Body of pancreas (tissue), 4 donors: ENCODE measurements at regions not wholly inside any gene's neighbourhood (a gene's known extent, or its start where the extent isn't known, plus 50 kb on each side); places are given as distances from the start of the nearest gene placed in this dataset.

Experiments
- ATAC-seq: fragments of 150-250 bp; one replicate; pipeline ENCODE4 v1.9.1; 2016
- DNase-seq, 4 donors: peaks; one replicate each; pipeline ENCODE4 v3.0.0-alpha.2; 2019
- H3K27ac ChIP-seq, 4 donors: fragments of 200-600 bp; sonication (generic); 1 replicate in 3 of 4; 2 replicates in 1 of 4; pipeline versions ENCODE4 v1.5.1 to v1.6.1; 2016 to 2019; ENCODE audit warnings: mild to moderate bottlenecking in 1 of 4, mixed read lengths in 1 of 4, moderate library complexity in 1 of 4
- H3K27me3 ChIP-seq, 2 donors: fragments of 200-600 bp; sonication (generic); one replicate each; pipeline ENCODE4 v1.6.0; 2016; ENCODE audit warnings: mild to moderate bottlenecking in 1 of 2
- H3K36me3 ChIP-seq, 2 donors: fragments of 200-600 bp; sonication (generic); replicated peaks in 1 of 2; 2 replicates each; pipeline ENCODE4 v1.5.1; 2016; ENCODE audit warnings: low read depth in 2 of 2; ENCODE audit not compliant: insufficient read depth in 1 of 2
- H3K4me1 ChIP-seq: fragments of 200-600 bp; sonication (generic); one replicate; pipeline ENCODE4 v1.6.0; 2016
- H3K4me3 ChIP-seq, 2 donors: fragments of 200-600 bp; sonication (generic); 1 replicate in 1 of 2; 2 replicates in 1 of 2; pipeline ENCODE4 v1.5.1; 2016 to 2019
- H3K9me3 ChIP-seq, 3 donors: fragments of 200-600 bp; sonication (generic); 1 replicate in 2 of 3; 2 replicates in 1 of 3; pipeline ENCODE4 v1.5.1; 2016
- POLR2A ChIP-seq, 3 donors: fragments of 450-650 bp; IDR thresholded peaks; one replicate each; pipeline ENCODE4 v1.6.1; 2016; ENCODE audit warnings: antibody characterized with exemption in 3 of 3, mild to moderate bottlenecking in 2 of 3
- WGBS, 2 donors: methylation state at CpG; one replicate each; pipeline ENCODE4 v1.1.5; 2017; 5-methylcytosine and 5-hydroxymethylcytosine counted together
- intact Hi-C: fragments of 100-400 bp; cut with DNase I; formaldehyde crosslinking; loops from one replicate; pipeline ENCODE4 v1.15.1; 2023
- TF ChIP-seq, protein P1 (sequence below), 7 experiments: fragments of 450-650 bp in 4 of 7; fragments of 200-600 bp in 3 of 7; sonication (generic) in 3 of 7; IDR thresholded peaks; one replicate each; pipeline ENCODE4 v1.5.1; 2016 to 2019; ENCODE audit warnings: antibody characterized with exemption in 7 of 7

DNA sequence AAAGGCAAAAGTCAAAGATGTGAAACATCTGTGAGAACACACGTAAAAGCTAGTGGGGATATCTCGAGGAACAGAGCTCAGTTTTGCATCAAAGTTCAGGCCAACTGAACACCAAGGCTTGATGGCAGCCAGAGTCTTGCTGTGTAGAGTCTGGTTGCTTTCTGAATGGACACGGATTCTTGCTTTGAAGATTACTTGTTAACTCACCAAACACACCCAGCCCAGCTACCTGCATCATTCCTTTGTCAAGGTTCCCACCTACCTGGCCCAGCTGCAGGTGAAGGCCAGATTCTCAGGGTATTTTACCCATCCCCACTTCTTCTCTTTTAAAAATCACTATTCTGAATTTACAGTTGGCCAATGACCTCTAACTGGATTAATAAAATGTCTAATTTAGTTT lies 174.4 kb upstream of the PHYHIPL start:
- Histone ChIP-seq H3K4me3 (no peak overlapping the region), H3K9me3 (no peaks in the 10 kb centered on the region), H3K4me1 (peaks cover 66% of the 10 kb centered on the region), H3K36me3 (no peaks in the 10 kb centered on the region), H3K27me3 (no peaks in the 10 kb centered on the region), H3K27ac (peak overlapping the region; percentile 23 to 72 (median 52))
- 32 to 51% methylated on average over 3 of the region's 3 CpGs for WGBS, 2 donors
- DNase-seq: peak; percentile 74 to 88 (median 82)
- intact Hi-C loops: no loop called here
- ATAC-seq: peak; percentile 85
- peak in 2 of 3 donors; percentile 38 to 72 for TF ChIP-seq POLR2A (IDR thresholded peaks at IDR 0.05)
- TF ChIP-seq, protein P1, sequence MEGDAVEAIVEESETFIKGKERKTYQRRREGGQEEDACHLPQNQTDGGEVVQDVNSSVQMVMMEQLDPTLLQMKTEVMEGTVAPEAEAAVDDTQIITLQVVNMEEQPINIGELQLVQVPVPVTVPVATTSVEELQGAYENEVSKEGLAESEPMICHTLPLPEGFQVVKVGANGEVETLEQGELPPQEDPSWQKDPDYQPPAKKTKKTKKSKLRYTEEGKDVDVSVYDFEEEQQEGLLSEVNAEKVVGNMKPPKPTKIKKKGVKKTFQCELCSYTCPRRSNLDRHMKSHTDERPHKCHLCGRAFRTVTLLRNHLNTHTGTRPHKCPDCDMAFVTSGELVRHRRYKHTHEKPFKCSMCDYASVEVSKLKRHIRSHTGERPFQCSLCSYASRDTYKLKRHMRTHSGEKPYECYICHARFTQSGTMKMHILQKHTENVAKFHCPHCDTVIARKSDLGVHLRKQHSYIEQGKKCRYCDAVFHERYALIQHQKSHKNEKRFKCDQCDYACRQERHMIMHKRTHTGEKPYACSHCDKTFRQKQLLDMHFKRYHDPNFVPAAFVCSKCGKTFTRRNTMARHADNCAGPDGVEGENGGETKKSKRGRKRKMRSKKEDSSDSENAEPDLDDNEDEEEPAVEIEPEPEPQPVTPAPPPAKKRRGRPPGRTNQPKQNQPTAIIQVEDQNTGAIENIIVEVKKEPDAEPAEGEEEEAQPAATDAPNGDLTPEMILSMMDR (IDR thresholded peaks at IDR 0.05): no peak

DNA sequence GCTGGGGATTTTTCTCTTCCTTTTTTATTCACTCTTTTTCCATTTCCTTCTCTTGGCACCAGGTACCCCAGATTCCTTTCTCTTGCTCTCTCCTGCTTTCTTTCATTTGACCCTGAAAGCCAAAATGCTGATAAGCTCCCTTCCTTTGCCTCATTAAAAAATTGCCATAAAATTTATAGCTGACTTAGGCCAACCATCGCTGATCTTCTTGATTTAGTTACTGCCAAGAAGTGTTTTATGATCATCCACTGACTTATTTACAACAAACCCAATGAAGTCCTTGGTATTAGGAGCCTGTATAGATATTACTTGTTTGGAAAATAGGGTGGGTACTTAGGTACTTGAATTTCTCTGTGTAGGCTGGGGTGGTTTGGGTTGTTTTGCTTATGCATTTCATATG lies 173.2 kb upstream of the PHYHIPL start:
- Histone ChIP-seq H3K4me3 (no peak overlapping the region), H3K4me1 (peaks cover 78% of the 10 kb centered on the region), H3K9me3 (no peaks in the 10 kb centered on the region), H3K36me3 (no peaks in the 10 kb centered on the region), H3K27ac (peak overlapping the region in 2 of 4 donors; percentile 67 to 72), H3K27me3 (no peaks in the 10 kb centered on the region)
- no peak for ATAC-seq
- WGBS, 2 donors: 45 to 47% methylated on average over 1 of the region's 1 CpG
- DNase-seq: no peak
- intact Hi-C loops: no loop called here
- TF ChIP-seq, protein P1 (IDR thresholded peaks at IDR 0.05): no peak
- no peak for TF ChIP-seq POLR2A (IDR thresholded peaks at IDR 0.05)

DNA sequence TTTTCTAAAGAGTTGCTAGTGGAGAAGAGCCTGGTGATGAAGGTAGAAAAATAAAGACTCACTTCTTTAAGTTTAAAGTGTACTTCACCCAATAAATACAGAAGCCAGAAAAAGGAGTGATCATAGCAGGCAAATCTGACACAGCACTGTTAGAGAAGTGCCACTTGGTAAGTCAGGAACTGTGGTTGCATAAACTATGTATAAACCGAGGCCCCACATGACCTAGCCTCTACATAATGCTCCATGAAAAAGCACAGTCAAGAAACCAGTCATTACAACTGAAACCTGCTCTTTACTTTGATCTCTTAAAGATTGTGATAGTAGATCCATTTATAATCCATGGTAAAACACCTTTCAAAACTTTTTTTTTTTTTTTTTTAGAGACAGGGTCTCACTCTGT lies 172.1 kb upstream of the PHYHIPL start:
- intact Hi-C loops: no loop called here
- DNase-seq (no peak), ATAC-seq (no peak)
- H3K9me3 ChIP-seq: no peaks in the 10 kb centered on the region
- no peak overlapping the region for H3K4me3 ChIP-seq
- peaks cover 75% of the 10 kb centered on the region for H3K4me1 ChIP-seq
- H3K36me3 ChIP-seq: no peaks in the 10 kb centered on the region
- WGBS, 2 donors: 86 to 96% methylated on average over 1 of the region's 1 CpG
- TF ChIP-seq, protein P1 (IDR thresholded peaks at IDR 0.05): no peak
- TF ChIP-seq POLR2A (IDR thresholded peaks at IDR 0.05): no peak
- H3K27me3 ChIP-seq: no peaks in the 10 kb centered on the region
- no peak overlapping the region for H3K27ac ChIP-seq

DNA sequence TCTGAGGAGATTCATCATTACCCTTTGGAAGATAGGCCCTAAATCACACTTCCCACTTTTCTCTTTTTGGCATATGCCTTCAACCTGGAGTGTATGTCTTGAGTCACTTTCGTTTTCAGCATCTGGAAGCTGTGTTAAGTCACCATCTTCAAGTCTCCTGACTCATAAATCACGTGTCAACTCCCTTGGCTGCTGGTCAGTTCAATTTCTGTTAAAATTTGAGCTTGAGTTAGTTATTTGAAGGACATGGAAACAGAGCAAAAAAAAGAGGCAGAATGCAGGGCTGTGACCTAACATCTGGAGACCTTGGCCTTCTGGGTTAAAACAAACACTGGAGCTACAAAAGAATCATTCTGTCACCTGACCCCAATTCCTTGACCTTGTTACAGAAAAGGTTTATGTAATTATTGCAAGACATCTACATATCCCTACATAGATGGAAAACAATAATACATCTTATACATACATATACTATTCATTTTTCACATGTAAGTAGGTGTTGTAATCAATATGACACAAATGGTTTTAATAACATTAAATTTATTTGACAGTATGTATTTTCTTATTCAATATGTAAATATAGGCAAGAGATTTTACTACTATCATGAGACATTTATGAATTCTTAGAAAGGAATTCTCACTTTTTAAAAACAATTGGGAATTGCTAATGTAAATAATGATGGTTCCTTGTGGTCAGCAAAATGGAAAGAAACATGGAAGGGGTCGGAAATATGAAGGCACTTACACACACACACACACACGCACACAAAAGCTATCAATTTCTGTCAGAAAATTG lies 169.7 kb upstream of the PHYHIPL start:
- Histone ChIP-seq H3K27ac (peak overlapping the region in 3 of 4 donors; percentile 15 to 61 (median 52)), H3K4me3 (no peak overlapping the region), H3K36me3 (no peaks in the 10 kb centered on the region), H3K4me1 (peaks cover 62% of the 10 kb centered on the region), H3K9me3 (no peaks in the 10 kb centered on the region), H3K27me3 (no peaks in the 10 kb centered on the region)
- DNase-seq (peak; percentile 17 to 70 (median 52)), ATAC-seq (peak; percentile 79)
- no peak for TF ChIP-seq POLR2A (IDR thresholded peaks at IDR 0.05)
- TF ChIP-seq, protein P1 (IDR thresholded peaks at IDR 0.05): no peak
- intact Hi-C loops: no loop called here
- WGBS, 2 donors: 26 to 27% methylated on average over 4 of the region's 4 CpGs
